GM13976 (cell line): ENCODE measurements at regions not wholly inside any gene's neighbourhood (a gene's known extent, or its start where the extent isn't known, plus 50 kb on each side); places are given as distances from the start of the nearest gene placed in this dataset.
"Not testable (repeated sequence)": the region's sequence is repeated elsewhere in the genome, so short reads cannot be mapped to it uniquely, and the experiment has no call there.

ENCODE experiments used
- DNase-seq: peaks from one replicate; pipeline ENCODE4 v3.0.0; 2012; ENCODE audit warnings: low spot score
- CTCF ChIP-seq: IDR thresholded peaks from 2 replicates; pipeline ENCODE4 v1.5.1; 2012; ENCODE audit warnings: borderline replicate concordance, mild to moderate bottlenecking; ENCODE audit not compliant: insufficient read depth; ENCODE audit errors: extremely low read depth, missing control alignments, control extremely low read depth
- in situ Hi-C: fragments of 300-500 bp; cut with MboI; formaldehyde crosslinking; loops from one replicate; pipeline ENCODE4 v1.12.0; 2022; ENCODE audit warnings: low sequenced_read_pairs, mixed read lengths, inconsistent platforms; ENCODE audit not compliant: unreplicated experiment

DNA sequence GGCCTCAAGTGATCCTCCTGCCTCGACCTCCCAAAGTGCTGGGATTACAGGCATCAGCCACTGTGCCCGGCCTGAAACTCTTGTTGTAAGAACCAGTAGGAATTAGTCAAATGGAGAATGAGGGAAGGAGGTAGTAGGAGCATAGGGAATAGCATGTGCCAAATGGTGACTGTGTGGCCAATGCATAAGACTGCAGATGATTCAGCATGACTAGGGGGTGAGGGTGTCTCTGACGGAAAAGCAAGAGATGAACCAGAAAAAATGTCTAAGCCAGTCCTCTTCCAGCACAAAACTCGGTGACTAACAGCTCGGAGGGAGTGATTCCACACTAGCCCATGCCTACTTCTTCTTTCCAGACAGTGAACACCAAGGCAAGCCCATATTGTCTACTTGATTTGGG lies 58.2 kb upstream of the DUSP21 start:
- no peak for TF ChIP-seq CTCF
- no peak for DNase-seq
- in situ Hi-C loops, result no loop called here

DNA sequence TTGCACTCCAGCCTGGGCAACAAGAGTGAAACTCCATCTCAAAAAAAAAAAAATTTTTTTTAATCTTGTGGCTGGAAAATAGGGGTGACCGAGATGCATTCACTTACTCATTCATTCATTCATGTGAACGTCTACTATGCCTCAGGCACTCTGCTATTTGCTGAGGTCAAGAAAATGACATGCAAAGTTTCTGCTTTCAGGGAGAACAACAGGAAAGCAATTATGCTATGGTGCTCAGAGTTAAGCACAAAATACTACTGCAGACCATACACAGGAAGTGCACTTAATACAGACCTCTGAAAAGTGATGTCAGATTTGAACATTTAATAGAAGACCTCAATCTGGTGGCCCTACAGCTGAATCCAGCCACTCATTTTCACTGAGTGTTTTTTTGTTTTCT lies 59.6 kb upstream of the DUSP21 start:
- in situ Hi-C loops, result no loop called here
- DNase-seq, result no peak
- TF ChIP-seq CTCF, result no peak

DNA sequence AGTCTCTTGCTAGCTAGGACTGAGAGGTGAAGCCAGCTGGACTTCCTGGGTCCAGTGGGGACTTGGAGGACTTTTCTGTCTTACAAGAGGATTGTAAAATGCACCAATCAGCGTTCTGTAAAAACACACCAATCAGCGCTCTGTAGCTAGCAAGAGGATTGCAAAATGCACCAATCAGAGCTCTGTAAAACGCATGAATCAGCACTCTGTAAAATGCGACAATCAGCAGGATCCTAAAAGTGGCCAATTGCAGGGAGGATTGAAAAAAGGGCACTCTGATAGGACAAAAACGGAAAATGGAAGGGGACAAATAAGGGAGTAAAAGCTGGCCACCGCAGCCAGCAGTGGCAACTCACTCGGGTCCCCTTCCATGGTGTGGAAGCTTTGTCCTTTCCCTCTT lies 65.6 kb upstream of the DUSP21 start:
- DNase-seq, result no peak
- TF ChIP-seq CTCF, result no peak
- in situ Hi-C loops, result no loop called here

DNA sequence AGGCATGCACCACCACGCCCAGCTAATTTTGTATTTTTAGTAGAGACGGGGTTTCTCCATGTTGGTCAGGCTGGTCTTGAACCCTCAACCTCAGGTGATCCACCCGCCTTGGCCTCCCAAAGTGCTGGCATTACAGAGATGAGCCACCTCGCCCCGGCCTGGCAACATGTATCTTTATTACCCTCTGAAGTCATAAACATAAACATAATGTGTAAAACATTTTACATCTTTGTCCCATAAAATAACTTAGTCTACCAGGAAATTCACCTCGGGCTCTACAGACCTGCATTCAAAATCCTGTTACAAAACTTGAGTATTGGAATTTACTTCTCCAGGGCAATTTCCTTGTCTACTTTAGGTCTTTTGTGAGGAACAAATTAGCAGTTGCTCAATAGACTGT lies 68.1 kb upstream of the DUSP21 start:
- no peak for DNase-seq
- no peak for TF ChIP-seq CTCF
- in situ Hi-C loops, result no loop called here

- DNase-seq, in situ Hi-C loops: not testable (repeated sequence)
Observed at GRCh38 chrX:44774066-44774465, 69.8 kb upstream of the DUSP21 start.

GRCh38 chrX:44770121-44770520 lies 73.7 kb upstream of the DUSP21 start:
- in situ Hi-C loops, result no loop called here
- no peak for DNase-seq
- TF ChIP-seq CTCF, result no peak

DNA sequence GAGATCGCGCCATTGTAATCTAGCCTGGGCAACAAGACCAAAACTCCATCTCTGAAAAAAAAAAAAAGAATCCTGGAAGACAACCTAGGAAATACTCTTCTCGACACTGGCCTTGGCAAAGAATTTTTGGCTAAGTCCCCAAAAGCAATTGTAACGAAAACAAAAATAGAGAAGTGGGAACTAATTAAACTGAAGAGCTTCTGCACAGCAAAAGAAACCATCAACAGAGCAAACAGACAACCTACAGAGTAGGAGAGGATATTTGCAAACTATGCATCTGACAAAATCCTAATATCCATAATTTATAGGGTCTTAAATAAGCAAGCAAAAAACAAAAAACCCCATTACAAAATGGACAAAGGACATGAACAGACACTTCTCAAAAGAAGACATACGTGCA lies 76.5 kb upstream of the DUSP21 start:
- in situ Hi-C loops, result no loop called here
- TF ChIP-seq CTCF, result no peak
- DNase-seq, result no peak

DNA sequence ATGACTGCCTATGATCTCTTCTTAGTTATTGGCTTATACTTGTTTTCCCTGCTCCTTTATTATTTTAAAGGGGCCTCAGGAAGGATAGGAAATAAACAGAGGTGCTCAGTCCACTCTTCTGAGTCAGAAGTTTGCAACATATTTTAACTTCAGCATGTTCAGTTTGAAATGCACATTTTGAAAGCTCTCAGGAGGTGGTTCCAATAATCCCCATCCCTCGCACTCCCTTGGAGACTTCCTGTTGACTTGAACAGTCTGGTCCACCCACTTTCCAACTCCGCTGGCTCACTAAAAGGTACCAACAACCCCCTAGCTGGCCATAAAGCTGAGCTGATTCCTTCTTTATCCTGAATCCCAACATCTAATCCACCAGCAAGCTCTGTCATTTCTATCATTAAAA lies 78.3 kb upstream of the DUSP21 start:
- in situ Hi-C loops, result no loop called here
- TF ChIP-seq CTCF, result no peak
- DNase-seq, result no peak
